Hepatocyte (in vitro differentiated cells): ENCODE measurements at regions not wholly inside any gene's neighbourhood (a gene's known extent, or its start where the extent isn't known, plus 50 kb on each side); places are given as distances from the start of the nearest gene placed in this dataset.
"Not testable (repeated sequence)": the region's sequence is repeated elsewhere in the genome, so short reads cannot be mapped to it uniquely, and the experiment has no call there.

Experiments used
- DNase-seq: peaks from one replicate; pipeline ENCODE4 v3.0.0-alpha.2; 2016; ENCODE audit warnings: low spot score
- H2AFZ ChIP-seq: fragments of 200-600 bp; sonication (generic); 2 replicates; pipeline ENCODE4 v1.6.0; 2016; ENCODE audit warnings: antibody characterized with exemption, mild to moderate bottlenecking
- H3K27ac ChIP-seq: fragments of 200-600 bp; sonication (generic); 2 replicates; pipeline ENCODE4 v1.5.1; 2016; ENCODE audit warnings: mild to moderate bottlenecking
- H3K27me3 ChIP-seq: fragments of 200-600 bp; sonication (generic); 2 replicates; pipeline ENCODE4 v1.6.1; 2016
- H3K36me3 ChIP-seq: fragments of 200-600 bp; sonication (generic); replicated peaks from 2 replicates; pipeline ENCODE4 v1.5.1; 2016; ENCODE audit warnings: low read depth; ENCODE audit not compliant: insufficient read depth
- H3K4me1 ChIP-seq: fragments of 200-600 bp; sonication (generic); 2 replicates; pipeline ENCODE4 v1.5.1; 2016; ENCODE audit warnings: mild to moderate bottlenecking, moderate library complexity; ENCODE audit not compliant: insufficient read depth
- H3K4me2 ChIP-seq: fragments of 200-600 bp; sonication (generic); 2 replicates; pipeline ENCODE4 v1.6.0; 2016
- H3K4me3 ChIP-seq: fragments of 200-600 bp; sonication (generic); 2 replicates; pipeline ENCODE4 v1.5.1; 2016; ENCODE audit warnings: mild to moderate bottlenecking
- H3K79me2 ChIP-seq: fragments of 200-600 bp; sonication (generic); 2 replicates; pipeline ENCODE4 v1.6.0; 2017; ENCODE audit warnings: mild to moderate bottlenecking
- H3K9me2 ChIP-seq: fragments of 200-600 bp; sonication (generic); replicated peaks from 2 replicates; pipeline ENCODE4 v1.6.0; 2017; ENCODE audit warnings: mild to moderate bottlenecking; ENCODE audit not compliant: insufficient read depth
- H3K9me3 ChIP-seq: fragments of 200-600 bp; sonication (generic); 2 replicates; pipeline ENCODE4 v1.5.1; 2016; ENCODE audit warnings: low read depth, mild to moderate bottlenecking
- H4K20me1 ChIP-seq: fragments of 200-600 bp; sonication (generic); 2 replicates; pipeline ENCODE4 v1.6.0; 2016; ENCODE audit warnings: mild to moderate bottlenecking; ENCODE audit not compliant: insufficient read depth, poor library complexity, severe bottlenecking
- CTCF ChIP-seq: fragments of 200-600 bp; sonication (generic); IDR thresholded peaks from 2 replicates; pipeline ENCODE4 v1.5.1; 2016; ENCODE audit warnings: antibody characterized with exemption, mild to moderate bottlenecking; ENCODE audit not compliant: poor library complexity
- EZH2 ChIP-seq: fragments of 200-600 bp; sonication (generic); IDR thresholded peaks from 2 replicates; pipeline ENCODE4 v1.6.1; 2016; ENCODE audit warnings: antibody characterized with exemption, mild to moderate bottlenecking, borderline replicate concordance
- EZH2phosphoT487 ChIP-seq: fragments of 200-600 bp; sonication (generic); IDR thresholded peaks from one replicate; pipeline ENCODE4 v1.6.1; 2018; ENCODE audit warnings: antibody characterized with exemption, mild to moderate bottlenecking, low read depth, moderate library complexity; ENCODE audit not compliant: unreplicated experiment, severe bottlenecking
- WGBS: methylation state at CpG from one replicate; pipeline ENCODE4 v1.1.6; 2016; ENCODE audit warnings: low lambda C conversion rate; ENCODE audit errors: missing lambda C conversion rate; 5-methylcytosine and 5-hydroxymethylcytosine counted together

GRCh38 chr3:18087988-18088387 lies 337.2 kb downstream of the SATB1 start:
- no peaks in the 10 kb centered on the region for H3K9me2 ChIP-seq
- DNase-seq: no peak
- no peak overlapping the region for H3K4me2 ChIP-seq
- no peaks in the 10 kb centered on the region for H3K79me2 ChIP-seq
- H3K4me3 ChIP-seq: no peak overlapping the region
- H3K9me3 ChIP-seq: no peaks in the 10 kb centered on the region
- no peak overlapping the region for H3K27ac ChIP-seq
- WGBS: 62% methylated on average over 3 of the region's 3 CpGs
- no peaks in the 10 kb centered on the region for H3K27me3 ChIP-seq
- TF ChIP-seq CTCF: no peak
- TF ChIP-seq EZH2: no peak
- TF ChIP-seq EZH2phosphoT487: no peak
- no peak overlapping the region for H2AFZ ChIP-seq
- no peaks in the 10 kb centered on the region for H4K20me1 ChIP-seq
- no peaks in the 10 kb centered on the region for H3K36me3 ChIP-seq
- no peaks in the 10 kb centered on the region for H3K4me1 ChIP-seq

- Histone ChIP-seq H3K4me1 (no peaks in the 10 kb centered on the region), H3K36me3 (no peaks in the 10 kb centered on the region), H3K9me2 (no peaks in the 10 kb centered on the region), H3K27ac (no peak overlapping the region), H3K27me3 (no peaks in the 10 kb centered on the region), H3K4me2 (no peak overlapping the region), H3K4me3 (no peak overlapping the region), H3K9me3 (no peaks in the 10 kb centered on the region), H2AFZ (no peak overlapping the region), H4K20me1 (no peaks in the 10 kb centered on the region), H3K79me2 (no peaks in the 10 kb centered on the region)
- 68% methylated on average over 5 of the region's 5 CpGs for WGBS
- TF ChIP-seq EZH2: no peak
- no peak for TF ChIP-seq CTCF
- TF ChIP-seq EZH2phosphoT487: no peak
- DNase-seq: no peak
Observed at GRCh38 chr3:18086760-18087159, 338.4 kb downstream of the SATB1 start.

GRCh38 chr3:18086078-18086477 lies 339.1 kb downstream of the SATB1 start:
- Histone ChIP-seq H3K79me2 (no peaks in the 10 kb centered on the region), H4K20me1 (no peaks in the 10 kb centered on the region), H3K4me2 (no peak overlapping the region), H2AFZ (no peak overlapping the region), H3K4me1 (no peaks in the 10 kb centered on the region), H3K36me3 (no peaks in the 10 kb centered on the region), H3K9me2 (no peaks in the 10 kb centered on the region), H3K27me3 (no peaks in the 10 kb centered on the region), H3K27ac (no peak overlapping the region), H3K4me3 (no peak overlapping the region), H3K9me3 (no peaks in the 10 kb centered on the region)
- DNase-seq: no peak
- 48% methylated on average over 7 of the region's 7 CpGs for WGBS
- TF ChIP-seq EZH2phosphoT487 (no peak), CTCF (no peak), EZH2 (no peak)

GRCh38 chr3:18085429-18085828 lies 339.7 kb downstream of the SATB1 start:
- Histone ChIP-seq H3K27me3 (no peaks in the 10 kb centered on the region), H3K27ac (no peak overlapping the region), H4K20me1 (no peaks in the 10 kb centered on the region), H3K9me3 (no peaks in the 10 kb centered on the region), H3K79me2 (no peaks in the 10 kb centered on the region), H3K4me3 (no peak overlapping the region), H3K4me1 (no peaks in the 10 kb centered on the region), H3K36me3 (no peaks in the 10 kb centered on the region), H3K4me2 (no peak overlapping the region), H3K9me2 (no peaks in the 10 kb centered on the region), H2AFZ (no peak overlapping the region)
- TF ChIP-seq EZH2: no peak
- no peak for TF ChIP-seq CTCF
- no peak for TF ChIP-seq EZH2phosphoT487
- DNase-seq: no peak
- 74% methylated on average over 4 of the region's 4 CpGs for WGBS

GRCh38 chr3:18083273-18083590 lies 340.8 kb upstream of the TBC1D5 start:
- H3K9me2 ChIP-seq, H3K27ac ChIP-seq, H2AFZ ChIP-seq, H3K27me3 ChIP-seq, H4K20me1 ChIP-seq, H3K36me3 ChIP-seq, H3K79me2 ChIP-seq, DNase-seq, H3K9me3 ChIP-seq, H3K4me3 ChIP-seq, H3K4me1 ChIP-seq, H3K4me2 ChIP-seq: not testable (repeated sequence)
- 92% methylated on average over 1 of the region's 1 CpG for WGBS
